ENCODE measurements at regions not wholly inside any gene's neighbourhood (a gene's known extent, or its start where the extent isn't known, plus 50 kb on each side); places are given as distances from the start of the nearest gene placed in this dataset.
"Not testable (repeated sequence)": the region's sequence is repeated elsewhere in the genome, so short reads cannot be mapped to it uniquely, and the experiment has no call there.

DNA sequence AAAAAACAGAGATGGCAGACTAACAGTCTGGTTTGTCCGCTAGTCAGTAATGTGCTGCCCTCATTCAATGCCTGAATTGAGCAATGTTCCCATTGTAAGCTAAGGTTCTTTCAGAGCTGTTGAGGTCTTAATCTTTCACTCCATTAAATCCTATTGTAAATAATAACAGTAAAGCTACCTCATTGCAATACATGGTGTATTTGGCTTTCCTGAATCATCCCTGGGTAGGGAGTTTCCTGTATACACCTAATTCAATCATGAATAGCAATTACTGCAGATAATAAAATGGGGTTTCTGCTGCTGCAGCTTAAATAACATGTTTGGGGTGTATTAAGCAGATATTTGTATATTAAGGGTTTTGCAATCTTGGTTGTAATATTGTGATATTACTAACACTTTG is 1100.2 kb upstream of the INTU start:
- DNase-seq = no peak
- Histone ChIP-seq H3K4me1 (no peaks in the 10 kb centered on the region), H3K36me3 (no peaks in the 10 kb centered on the region), H3K9me3 (no peaks in the 10 kb centered on the region), H3K27ac (no peak overlapping the region), H3K27me3 (no peaks in the 10 kb centered on the region), H3K4me3 (no peak overlapping the region)
- TF ChIP-seq CTCF (IDR thresholded peaks at IDR 0.05) (no peak), POLR2A (IDR thresholded peaks at IDR 0.05) (no peak)

GRCh38 chr4:126533146-126533805 is 1099.5 kb upstream of the INTU start:
- no peak overlapping the region for H3K4me3 ChIP-seq
- H3K36me3 ChIP-seq = no peaks in the 10 kb centered on the region
- DNase-seq = no peak
- no peak for TF ChIP-seq CTCF (IDR thresholded peaks at IDR 0.05)
- TF ChIP-seq POLR2A (IDR thresholded peaks at IDR 0.05) = no peak
- H3K4me1 ChIP-seq = no peaks in the 10 kb centered on the region
- H3K9me3 ChIP-seq = no peaks in the 10 kb centered on the region
- no peak overlapping the region for H3K27ac ChIP-seq
- no peaks in the 10 kb centered on the region for H3K27me3 ChIP-seq

- Histone ChIP-seq H3K4me3 (no peak overlapping the region), H3K4me1 (no peaks in the 10 kb centered on the region), H3K9me3 (no peaks in the 10 kb centered on the region), H3K36me3 (no peaks in the 10 kb centered on the region), H3K27ac (no peak overlapping the region), H3K27me3 (no peaks in the 10 kb centered on the region)
- no peak for DNase-seq
- no peak for TF ChIP-seq CTCF (IDR thresholded peaks at IDR 0.05)
- TF ChIP-seq POLR2A (IDR thresholded peaks at IDR 0.05) = no peak
Measured at GRCh38 chr4:126539771-126540170, 1093.0 kb upstream of the INTU start.

DNA sequence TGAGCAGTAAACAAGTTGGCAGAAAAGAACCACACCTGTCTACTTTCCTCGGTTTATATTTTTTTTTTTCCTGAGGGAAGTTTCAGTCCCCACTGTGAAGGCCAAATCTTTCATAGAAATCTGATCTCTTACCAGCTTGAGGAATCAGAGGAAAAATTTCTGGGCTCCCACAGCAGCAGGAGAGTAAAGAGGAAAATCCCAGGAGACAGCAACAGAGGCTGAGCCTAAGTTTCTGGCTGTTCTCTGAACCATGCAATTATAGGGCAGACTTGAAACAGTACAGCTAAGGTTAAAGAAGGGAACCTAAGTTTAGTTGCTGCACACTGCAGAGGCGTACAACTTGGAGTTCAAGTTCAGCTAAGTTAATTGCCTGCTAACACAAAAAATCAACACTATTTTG is 1090.9 kb upstream of the INTU start:
- H3K4me1 ChIP-seq = no peaks in the 10 kb centered on the region
- DNase-seq = no peak
- H3K36me3 ChIP-seq = no peaks in the 10 kb centered on the region
- no peaks in the 10 kb centered on the region for H3K9me3 ChIP-seq
- TF ChIP-seq CTCF (IDR thresholded peaks at IDR 0.05) (no peak), POLR2A (IDR thresholded peaks at IDR 0.05) (no peak)
- H3K4me3 ChIP-seq = no peak overlapping the region
- H3K27me3 ChIP-seq = no peaks in the 10 kb centered on the region
- no peak overlapping the region for H3K27ac ChIP-seq

- no peaks in the 10 kb centered on the region for H3K9me3 ChIP-seq
- DNase-seq = no peak
- no peaks in the 10 kb centered on the region for H3K4me1 ChIP-seq
- no peak overlapping the region for H3K27ac ChIP-seq
- TF ChIP-seq POLR2A (IDR thresholded peaks at IDR 0.05) (no peak), CTCF (IDR thresholded peaks at IDR 0.05) (no peak)
- no peak overlapping the region for H3K4me3 ChIP-seq
- H3K27me3 ChIP-seq = no peaks in the 10 kb centered on the region
- no peaks in the 10 kb centered on the region for H3K36me3 ChIP-seq
Measured at GRCh38 chr4:126544276-126544675, 1088.5 kb upstream of the INTU start.

DNA sequence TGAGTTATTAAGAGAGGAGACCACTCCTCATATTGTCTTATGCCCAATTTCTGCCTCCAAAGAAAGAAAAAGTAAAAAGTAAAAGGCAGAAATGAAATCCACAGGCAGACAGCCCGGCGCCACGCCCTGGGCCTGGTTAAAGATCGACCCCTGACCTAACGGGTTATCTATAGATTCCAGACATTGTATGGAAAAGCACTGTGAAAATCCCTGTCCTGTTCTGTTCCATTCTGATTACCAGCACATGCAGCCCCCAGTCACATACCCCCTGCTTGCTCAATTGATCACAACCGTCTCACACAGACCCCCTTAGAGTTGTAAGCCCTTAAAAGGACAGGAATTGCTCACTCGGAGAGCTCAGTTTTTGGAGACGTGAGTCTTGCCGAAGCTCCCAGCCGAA is 1086.6 kb upstream of the INTU start:
- not testable (repeated sequence) for H3K4me3 ChIP-seq, H3K36me3 ChIP-seq, DNase-seq, H3K27ac ChIP-seq, H3K4me1 ChIP-seq, H3K9me3 ChIP-seq, H3K27me3 ChIP-seq

All from Peyer's patch (tissue), 4 donors.